SK-N-SH treated with all-trans-retinoic acid at 6 μM for 48 hours (cell line): ENCODE measurements at regions not wholly inside any gene's neighbourhood (a gene's known extent, or its start where the extent isn't known, plus 50 kb on each side); places are given as distances from the start of the nearest gene placed in this dataset.

Source experiments
- ARNTL ChIP-seq: fragments of 450-650 bp; formaldehyde crosslinking; IDR thresholded peaks from 2 replicates; pipeline ENCODE4 v1.5.0; 2020; ENCODE audit warnings: low read depth, mild to moderate bottlenecking, moderate library complexity, borderline replicate concordance
- CSDC2 ChIP-seq: fragments of 250-450 bp; sonication (Bioruptor Pico); IDR thresholded peaks from 2 replicates; pipeline ENCODE4 v1.5.0; 2020; ENCODE audit warnings: mild to moderate bottlenecking, moderate library complexity
- ESRRG ChIP-seq: fragments of 250-450 bp; sonication (Bioruptor Pico); IDR thresholded peaks from 2 replicates; pipeline ENCODE4 v1.6.1; 2021; ENCODE audit warnings: mild to moderate bottlenecking
- ISL1 ChIP-seq: fragments of 250-450 bp; sonication (Bioruptor Pico); IDR thresholded peaks from 2 replicates; pipeline ENCODE4 v2.1.2; 2022; ENCODE audit warnings: mild to moderate bottlenecking, moderate library complexity
- PPARA ChIP-seq: fragments of 250-450 bp; sonication (Bioruptor Pico); IDR thresholded peaks from 2 replicates; pipeline ENCODE4 v1.5.0; 2020; ENCODE audit warnings: mild to moderate bottlenecking, borderline replicate concordance
- ZC3H10 ChIP-seq: fragments of 250-450 bp; sonication (Bioruptor Pico); IDR thresholded peaks from 2 replicates; pipeline ENCODE4 v1.5.1; 2021; ENCODE audit warnings: mild to moderate bottlenecking, moderate library complexity
- ZFP30 ChIP-seq: fragments of 450-650 bp; formaldehyde crosslinking; IDR thresholded peaks from 2 replicates; pipeline ENCODE4 v1.5.0; 2022; ENCODE audit warnings: mild to moderate bottlenecking, moderate library complexity
- ZNF565 ChIP-seq: fragments of 450-650 bp; formaldehyde crosslinking; conservative IDR thresholded peaks from 2 replicates; pipeline ENCODE4 v1.5.0; 2020; ENCODE audit warnings: low read depth, mild to moderate bottlenecking, moderate library complexity
- ZNF8 ChIP-seq: fragments of 450-650 bp; formaldehyde crosslinking; IDR thresholded peaks from 2 replicates; pipeline ENCODE4 v1.5.0; 2020; ENCODE audit warnings: mild to moderate bottlenecking, moderate library complexity
- TF ChIP-seq, protein P1 (sequence below): fragments of 250-450 bp; sonication (Bioruptor Pico); IDR thresholded peaks from 2 replicates; pipeline ENCODE4 v1.5.1; 2021; ENCODE audit warnings: mild to moderate bottlenecking, moderate library complexity
- TF ChIP-seq, protein P2 (sequence below): fragments of 250-450 bp; sonication (Bioruptor Pico); IDR thresholded peaks from 2 replicates; pipeline ENCODE4 v1.8.0; 2020; ENCODE audit warnings: mild to moderate bottlenecking, moderate library complexity, borderline replicate concordance
- TF ChIP-seq, protein P3 (sequence below): fragments of 250-450 bp; sonication (Bioruptor Pico); IDR thresholded peaks from 2 replicates; pipeline ENCODE4 v1.8.0; 2021; ENCODE audit warnings: low read depth, mild to moderate bottlenecking, moderate library complexity, borderline replicate concordance

DNA sequence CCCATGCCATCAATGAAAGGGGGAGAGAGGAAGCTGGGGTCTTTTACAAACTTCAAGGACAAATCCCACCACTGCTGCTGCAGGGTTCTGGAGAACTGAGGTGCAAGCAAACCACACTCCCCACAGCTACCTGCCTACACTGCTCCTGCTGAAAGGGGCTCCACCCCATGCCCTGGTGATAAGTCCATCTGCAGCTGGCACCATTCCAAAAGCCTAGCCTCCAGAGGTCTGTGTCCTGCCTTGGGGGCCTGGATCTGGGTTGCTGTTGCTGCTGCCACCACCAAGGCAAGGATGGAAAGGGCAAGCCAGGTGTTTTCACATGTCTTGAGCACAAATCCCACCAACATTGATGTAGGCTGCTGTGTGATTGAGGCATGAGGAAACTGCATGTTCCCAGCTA, 97.4 kb upstream of the UBE2E3 start:
- TF ChIP-seq ISL1: no peak
- TF ChIP-seq, protein P1, sequence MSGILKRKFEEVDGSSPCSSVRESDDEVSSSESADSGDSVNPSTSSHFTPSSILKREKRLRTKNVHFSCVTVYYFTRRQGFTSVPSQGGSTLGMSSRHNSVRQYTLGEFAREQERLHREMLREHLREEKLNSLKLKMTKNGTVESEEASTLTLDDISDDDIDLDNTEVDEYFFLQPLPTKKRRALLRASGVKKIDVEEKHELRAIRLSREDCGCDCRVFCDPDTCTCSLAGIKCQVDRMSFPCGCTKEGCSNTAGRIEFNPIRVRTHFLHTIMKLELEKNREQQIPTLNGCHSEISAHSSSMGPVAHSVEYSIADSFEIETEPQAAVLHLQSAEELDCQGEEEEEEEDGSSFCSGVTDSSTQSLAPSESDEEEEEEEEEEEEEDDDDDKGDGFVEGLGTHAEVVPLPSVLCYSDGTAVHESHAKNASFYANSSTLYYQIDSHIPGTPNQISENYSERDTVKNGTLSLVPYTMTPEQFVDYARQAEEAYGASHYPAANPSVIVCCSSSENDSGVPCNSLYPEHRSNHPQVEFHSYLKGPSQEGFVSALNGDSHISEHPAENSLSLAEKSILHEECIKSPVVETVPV (CRISPR knock-in tag): no peak
- TF ChIP-seq, protein P2, sequence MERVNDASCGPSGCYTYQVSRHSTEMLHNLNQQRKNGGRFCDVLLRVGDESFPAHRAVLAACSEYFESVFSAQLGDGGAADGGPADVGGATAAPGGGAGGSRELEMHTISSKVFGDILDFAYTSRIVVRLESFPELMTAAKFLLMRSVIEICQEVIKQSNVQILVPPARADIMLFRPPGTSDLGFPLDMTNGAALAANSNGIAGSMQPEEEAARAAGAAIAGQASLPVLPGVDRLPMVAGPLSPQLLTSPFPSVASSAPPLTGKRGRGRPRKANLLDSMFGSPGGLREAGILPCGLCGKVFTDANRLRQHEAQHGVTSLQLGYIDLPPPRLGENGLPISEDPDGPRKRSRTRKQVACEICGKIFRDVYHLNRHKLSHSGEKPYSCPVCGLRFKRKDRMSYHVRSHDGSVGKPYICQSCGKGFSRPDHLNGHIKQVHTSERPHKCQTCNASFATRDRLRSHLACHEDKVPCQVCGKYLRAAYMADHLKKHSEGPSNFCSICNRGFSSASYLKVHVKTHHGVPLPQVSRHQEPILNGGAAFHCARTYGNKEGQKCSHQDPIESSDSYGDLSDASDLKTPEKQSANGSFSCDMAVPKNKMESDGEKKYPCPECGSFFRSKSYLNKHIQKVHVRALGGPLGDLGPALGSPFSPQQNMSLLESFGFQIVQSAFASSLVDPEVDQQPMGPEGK (CRISPR knock-in tag): no peak
- no peak for TF ChIP-seq ARNTL
- no peak for TF ChIP-seq ZC3H10
- TF ChIP-seq CSDC2: no peak
- TF ChIP-seq, protein P3, sequence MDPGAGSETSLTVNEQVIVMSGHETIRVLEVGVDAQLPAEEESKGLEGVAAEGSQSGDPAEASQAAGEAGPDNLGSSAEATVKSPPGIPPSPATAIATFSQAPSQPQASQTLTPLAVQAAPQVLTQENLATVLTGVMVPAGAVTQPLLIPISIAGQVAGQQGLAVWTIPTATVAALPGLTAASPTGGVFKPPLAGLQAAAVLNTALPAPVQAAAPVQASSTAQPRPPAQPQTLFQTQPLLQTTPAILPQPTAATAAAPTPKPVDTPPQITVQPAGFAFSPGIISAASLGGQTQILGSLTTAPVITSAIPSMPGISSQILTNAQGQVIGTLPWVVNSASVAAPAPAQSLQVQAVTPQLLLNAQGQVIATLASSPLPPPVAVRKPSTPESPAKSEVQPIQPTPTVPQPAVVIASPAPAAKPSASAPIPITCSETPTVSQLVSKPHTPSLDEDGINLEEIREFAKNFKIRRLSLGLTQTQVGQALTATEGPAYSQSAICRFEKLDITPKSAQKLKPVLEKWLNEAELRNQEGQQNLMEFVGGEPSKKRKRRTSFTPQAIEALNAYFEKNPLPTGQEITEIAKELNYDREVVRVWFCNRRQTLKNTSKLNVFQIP (CRISPR knock-in tag): no peak
- no peak for TF ChIP-seq ZNF8 (CRISPR knock-in tag)
- no peak for TF ChIP-seq ESRRG (CRISPR knock-in tag)
- no peak for TF ChIP-seq ZFP30 (CRISPR knock-in tag)
- no peak for TF ChIP-seq PPARA (CRISPR knock-in tag)
- no peak for TF ChIP-seq ZNF565 (CRISPR knock-in tag)
